ENCODE measurements at regions not wholly inside any gene's neighbourhood (a gene's known extent, or its start where the extent isn't known, plus 50 kb on each side); places are given as distances from the start of the nearest gene placed in this dataset.

DNA sequence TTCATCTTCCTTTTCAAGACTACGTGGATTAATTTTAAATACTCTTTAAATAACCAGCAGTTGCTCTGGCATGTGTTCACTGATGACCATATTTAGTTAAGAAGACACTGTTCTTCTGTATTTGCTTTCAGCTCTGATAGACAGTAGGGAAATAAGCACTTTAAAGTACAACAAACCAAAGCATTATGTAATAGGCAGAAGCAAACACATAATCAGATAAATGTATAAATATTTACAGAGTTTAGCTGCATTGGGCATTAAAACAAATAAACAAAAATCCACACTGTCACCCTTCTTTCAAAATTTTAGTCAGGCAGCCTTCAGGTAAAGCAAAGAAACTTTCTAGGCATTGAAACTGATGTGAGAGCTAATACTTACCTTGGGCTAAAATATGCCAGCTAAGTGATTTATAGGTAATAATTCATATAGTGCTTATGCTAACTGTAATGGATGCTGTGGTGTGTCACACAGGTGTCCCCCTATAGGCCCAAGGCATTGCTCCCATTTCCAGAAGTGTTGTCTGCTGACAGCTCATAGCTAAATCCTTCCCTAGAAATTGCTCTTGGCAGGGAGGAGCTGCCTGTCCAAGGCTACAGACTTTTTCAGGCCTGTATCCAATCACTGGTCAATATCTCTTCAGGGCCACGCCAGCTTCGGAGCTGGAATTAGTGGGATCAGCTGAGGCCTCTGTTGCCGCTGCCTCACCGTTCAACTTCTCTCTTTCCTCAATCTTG is 111.5 kb upstream of the CITED2 start:
- TF ChIP-seq EP300 (IDR thresholded peaks at IDR 0.05) = no peak
- TF ChIP-seq, protein P1, sequence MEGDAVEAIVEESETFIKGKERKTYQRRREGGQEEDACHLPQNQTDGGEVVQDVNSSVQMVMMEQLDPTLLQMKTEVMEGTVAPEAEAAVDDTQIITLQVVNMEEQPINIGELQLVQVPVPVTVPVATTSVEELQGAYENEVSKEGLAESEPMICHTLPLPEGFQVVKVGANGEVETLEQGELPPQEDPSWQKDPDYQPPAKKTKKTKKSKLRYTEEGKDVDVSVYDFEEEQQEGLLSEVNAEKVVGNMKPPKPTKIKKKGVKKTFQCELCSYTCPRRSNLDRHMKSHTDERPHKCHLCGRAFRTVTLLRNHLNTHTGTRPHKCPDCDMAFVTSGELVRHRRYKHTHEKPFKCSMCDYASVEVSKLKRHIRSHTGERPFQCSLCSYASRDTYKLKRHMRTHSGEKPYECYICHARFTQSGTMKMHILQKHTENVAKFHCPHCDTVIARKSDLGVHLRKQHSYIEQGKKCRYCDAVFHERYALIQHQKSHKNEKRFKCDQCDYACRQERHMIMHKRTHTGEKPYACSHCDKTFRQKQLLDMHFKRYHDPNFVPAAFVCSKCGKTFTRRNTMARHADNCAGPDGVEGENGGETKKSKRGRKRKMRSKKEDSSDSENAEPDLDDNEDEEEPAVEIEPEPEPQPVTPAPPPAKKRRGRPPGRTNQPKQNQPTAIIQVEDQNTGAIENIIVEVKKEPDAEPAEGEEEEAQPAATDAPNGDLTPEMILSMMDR (IDR thresholded peaks at IDR 0.05) = no peak
- TF ChIP-seq POLR2AphosphoS5 (IDR thresholded peaks at IDR 0.05) = no peak
